Limb (tissue), 2 donors: ENCODE measurements at regions not wholly inside any gene's neighbourhood (a gene's known extent, or its start where the extent isn't known, plus 50 kb on each side); places are given as distances from the start of the nearest gene placed in this dataset.

ENCODE experiments used
- DNase-seq, 2 donors: peaks; one replicate each; pipeline ENCODE4 v3.0.0-alpha.2; 2016; ENCODE audit errors: extremely low spot score in 2 of 2

DNA sequence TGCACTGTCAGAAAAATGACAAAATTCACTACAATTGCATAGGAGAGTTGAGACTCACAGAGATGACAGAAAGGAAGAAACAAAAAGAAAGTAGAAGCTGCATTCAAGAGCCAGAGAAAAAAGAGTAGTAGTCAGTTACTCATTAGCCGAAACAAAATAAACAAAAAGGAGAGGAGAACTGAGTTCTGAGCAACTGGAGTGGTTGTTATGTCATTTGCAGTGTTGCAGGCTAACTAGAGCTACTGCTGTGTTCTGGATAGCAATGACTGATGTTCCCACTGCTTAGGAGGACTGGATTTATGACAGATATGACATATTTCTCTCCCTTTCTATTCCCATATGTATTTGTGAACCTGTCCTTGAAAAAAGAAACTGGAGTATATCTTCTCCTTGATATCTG is 482.6 kb downstream of the RFC3 start:
- no peak for DNase-seq

DNA sequence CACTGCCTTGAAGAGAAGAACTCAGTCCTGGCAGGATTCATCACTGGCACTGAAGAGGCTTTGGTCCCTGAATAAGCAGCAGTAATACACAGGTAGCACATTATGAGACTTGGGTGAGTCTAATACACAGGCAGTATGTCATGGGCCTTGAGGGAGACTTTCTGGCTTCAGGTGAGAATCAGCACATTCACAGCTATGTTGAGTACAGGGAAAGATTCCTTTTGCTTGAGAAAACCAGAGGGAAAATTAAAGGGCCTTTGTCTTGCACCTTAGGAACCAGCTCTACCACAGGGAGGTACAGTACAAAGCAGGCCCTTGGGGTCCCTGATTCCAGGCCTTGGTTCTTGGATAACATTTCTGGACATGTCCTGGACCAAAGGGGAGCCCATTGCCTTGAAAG is 484.6 kb downstream of the RFC3 start:
- DNase-seq: no peak

DNA sequence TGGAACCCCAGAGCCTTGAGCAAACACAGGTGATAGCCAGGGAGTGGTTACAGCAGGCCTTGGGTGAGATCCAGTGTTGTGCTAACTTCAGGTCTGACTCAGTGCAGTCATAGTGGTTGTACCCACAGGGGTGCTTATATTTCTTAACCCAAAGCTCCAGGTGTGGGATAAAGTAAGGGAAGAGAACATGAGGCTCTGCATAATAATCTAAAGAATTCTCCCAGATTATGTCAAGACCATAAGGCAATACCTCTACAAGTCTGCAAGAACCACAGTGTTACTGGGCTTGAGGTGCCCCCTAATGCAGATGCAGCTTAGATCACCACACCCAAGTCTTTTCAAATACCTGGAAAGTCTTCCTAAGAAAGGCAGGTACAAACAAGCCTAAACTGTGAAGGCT is 485.4 kb downstream of the RFC3 start:
- DNase-seq: no peak

DNA sequence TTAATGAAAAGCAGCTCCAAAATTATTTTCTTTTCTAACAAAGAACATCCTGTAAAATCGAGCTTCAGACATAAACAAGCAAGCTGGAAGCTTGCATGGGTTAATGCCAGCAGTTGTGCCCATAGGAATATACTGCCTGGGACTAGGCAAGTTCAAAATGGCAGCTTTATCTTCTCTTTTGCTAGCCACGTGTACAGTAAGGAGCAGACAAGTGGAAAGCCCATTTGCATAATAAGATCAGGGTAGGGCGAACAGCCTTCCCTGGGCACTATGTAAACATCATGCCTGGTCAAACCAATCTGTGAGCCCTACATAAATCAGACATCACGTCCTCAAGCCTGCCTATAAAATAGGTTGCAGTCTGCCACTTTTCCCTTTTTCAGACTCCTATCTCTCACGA is 489.7 kb downstream of the RFC3 start:
- no peak for DNase-seq

DNA sequence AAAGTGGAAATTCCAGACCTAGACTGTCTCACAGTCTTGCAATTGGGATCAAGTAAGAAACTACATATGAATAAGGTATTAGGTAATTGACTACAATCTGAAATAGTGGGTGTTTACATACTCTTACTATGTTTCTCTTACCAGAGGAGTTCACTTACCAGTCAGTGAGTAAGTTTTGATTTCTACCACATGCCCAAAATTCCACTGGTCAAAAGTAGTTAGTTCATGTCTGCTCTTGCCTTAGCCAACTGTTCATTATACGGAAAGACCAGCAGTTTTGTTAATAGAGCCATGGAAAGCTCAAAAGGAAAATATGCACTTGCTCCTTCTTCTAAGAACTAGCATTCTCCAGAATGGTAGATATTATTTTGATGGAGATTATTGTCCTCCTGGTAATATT is 490.8 kb downstream of the RFC3 start:
- no peak for DNase-seq

DNA sequence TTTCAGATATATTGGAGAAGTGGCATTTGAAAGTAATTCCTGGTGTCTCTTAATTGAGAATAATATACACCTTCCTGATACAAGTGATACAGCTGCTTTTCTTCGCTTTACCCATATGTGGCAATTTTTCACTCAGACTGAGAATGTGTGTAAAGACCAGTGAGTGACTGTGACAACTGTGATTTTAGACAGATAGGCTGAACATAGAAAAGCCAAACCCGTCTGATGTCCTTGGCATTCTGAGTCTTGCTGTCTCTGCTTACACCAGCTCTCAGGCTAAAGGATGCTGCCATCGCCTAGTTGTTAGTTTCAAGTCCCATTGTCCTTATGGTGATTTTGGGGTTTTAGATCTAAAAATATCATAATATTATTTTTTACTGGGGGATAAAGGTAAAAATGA is 492.6 kb downstream of the RFC3 start:
- DNase-seq: peak in 1 of 2 donors; percentile 46

- DNase-seq: no peak
These were observed 493.3 kb downstream of the RFC3 start for GRCh38 chr13:34311251-34311650.

- DNase-seq: no peak
These were observed 494.6 kb downstream of the RFC3 start for GRCh38 chr13:34312578-34312977.

GRCh38 chr13:34320084-34320483 is 502.1 kb downstream of the RFC3 start:
- no peak for DNase-seq

DNA sequence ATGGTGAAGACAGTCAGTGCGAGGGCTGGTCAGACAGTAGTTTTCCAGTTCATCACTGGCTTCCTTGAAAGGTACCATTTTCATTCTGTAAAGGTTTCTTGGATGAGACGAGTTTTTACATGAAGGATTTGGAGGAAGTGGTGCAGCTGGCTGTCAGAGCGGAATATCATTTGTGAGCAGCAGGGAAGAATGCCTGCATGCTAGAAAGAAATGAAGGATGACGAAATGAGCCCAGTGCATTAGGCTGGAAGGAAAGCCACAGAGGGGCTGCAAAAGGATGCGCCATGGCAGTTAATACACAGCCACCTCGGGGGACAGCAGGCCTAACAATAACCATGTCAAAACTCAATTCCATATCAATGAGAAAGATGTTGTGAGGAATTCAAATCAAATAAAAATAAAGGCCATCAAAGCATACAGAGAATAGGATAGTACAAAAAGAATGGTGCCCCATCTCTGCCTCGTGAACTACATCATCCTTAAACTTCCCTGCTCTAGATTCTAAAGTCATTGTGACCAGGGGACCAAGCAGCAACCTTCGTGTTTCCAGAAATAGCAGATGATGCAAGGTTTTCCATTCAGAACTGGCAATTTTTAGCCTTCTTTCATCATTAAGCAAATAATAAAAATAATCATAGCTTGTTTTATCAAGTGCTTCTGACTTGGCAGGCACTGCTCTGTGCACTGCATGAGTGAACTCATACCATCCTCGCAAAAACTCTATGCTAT is 504.2 kb downstream of the RFC3 start:
- no peak for DNase-seq

DNA sequence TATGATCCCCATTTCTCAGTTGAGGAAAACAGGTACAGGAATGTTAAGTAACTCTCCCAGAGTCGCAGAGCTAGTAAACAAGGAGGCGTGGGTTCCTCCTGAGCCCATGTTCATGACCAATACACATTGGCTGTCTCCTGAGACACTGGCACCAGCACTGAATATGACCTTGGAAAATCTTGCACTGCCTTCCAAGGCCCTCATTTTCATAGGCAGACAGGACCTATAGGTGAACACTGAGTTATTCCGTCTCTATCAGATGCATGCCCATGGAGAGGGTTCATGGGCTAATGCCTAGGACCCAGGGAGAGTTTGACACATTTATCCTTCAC is 504.8 kb downstream of the RFC3 start:
- DNase-seq: no peak

GRCh38 chr13:34335014-34336007 is 517.4 kb downstream of the RFC3 start:
- DNase-seq: peak in 1 of 2 donors; percentile 53

GRCh38 chr13:34338102-34338501 is 520.2 kb downstream of the RFC3 start:
- no peak for DNase-seq

DNA sequence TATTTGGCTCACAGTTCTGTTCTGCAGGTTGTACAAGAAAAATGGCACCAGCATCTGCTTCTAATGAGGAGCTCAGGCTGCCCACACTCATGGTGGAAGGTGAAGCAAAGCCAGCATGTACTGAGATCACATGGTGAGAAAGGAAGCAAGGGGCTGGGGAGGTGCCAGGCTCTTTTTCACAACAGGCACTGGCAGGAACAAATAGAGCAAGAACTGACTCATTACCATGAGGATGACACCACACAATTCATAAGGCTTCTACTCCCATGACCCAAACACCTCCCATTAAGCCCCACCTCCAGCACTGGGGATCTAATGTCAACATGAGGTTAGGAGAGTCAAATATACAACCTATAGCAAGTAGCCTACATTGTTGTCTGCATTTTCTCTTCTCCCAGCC is 522.6 kb downstream of the RFC3 start:
- DNase-seq: no peak

DNA sequence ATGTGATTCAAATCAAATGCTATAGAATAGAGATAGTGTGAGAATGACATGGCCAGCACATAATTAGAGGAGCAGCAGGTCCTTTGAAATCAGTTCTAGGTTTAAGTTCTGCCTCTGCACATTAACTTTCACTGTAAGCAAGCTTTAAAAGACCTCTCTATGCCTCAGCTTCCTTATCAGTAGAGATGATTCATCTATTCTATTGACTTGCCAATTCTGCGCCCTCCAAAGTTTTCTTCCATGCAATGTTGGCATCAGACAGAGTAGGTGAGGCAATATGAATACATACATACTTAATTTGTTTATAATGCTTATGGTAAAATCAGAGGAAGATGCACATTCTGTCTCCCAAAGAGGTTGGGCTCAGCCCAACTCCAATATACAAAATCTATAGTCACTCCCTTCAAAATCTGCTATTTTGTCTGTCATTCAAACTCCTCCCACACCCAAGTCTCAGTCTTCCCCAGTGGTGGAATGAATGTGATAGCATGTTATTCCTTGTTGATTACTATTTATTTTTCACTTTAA is 525.5 kb downstream of the RFC3 start:
- DNase-seq: no peak

DNA sequence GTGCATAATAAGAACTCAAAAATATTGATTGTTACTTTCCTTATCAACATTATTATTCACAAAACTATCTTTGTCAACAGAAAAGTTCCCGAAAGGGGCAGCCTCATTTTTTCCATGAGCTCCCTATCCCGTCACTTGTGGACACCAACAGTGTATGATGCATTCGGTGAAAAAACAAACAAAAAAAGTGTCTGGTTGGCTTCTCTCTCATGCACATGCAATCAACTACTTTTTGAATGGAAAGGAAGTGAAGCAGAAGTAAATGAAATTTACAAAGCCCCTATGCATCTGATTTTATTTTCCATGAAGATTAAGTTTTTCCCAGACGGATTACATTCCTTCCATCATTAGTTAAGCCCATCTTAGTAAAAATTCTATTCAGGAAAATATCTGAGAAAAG is 526.9 kb downstream of the RFC3 start:
- no peak for DNase-seq

- no peak for DNase-seq
These were observed 527.5 kb downstream of the RFC3 start for GRCh38 chr13:34345258-34345965.

DNA sequence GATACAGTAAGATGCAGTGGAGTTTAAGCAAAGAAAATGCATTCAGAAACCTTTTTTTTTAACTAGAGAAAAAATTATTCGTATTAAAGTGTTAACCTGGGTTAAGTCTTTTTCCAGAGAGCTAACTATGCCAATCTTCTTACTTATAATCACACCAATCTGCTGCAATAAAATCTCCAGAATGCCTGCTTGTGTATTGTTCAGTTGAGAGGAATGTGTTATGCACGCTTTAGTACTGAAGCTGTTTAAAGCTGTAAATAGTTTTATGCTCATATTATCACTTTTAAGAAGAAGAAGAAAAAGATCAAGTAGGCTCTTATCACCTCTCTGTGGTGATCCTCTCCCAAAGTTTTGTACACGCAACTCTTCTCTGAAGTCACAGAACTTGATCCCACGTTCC is 528.7 kb downstream of the RFC3 start:
- no peak for DNase-seq

DNA sequence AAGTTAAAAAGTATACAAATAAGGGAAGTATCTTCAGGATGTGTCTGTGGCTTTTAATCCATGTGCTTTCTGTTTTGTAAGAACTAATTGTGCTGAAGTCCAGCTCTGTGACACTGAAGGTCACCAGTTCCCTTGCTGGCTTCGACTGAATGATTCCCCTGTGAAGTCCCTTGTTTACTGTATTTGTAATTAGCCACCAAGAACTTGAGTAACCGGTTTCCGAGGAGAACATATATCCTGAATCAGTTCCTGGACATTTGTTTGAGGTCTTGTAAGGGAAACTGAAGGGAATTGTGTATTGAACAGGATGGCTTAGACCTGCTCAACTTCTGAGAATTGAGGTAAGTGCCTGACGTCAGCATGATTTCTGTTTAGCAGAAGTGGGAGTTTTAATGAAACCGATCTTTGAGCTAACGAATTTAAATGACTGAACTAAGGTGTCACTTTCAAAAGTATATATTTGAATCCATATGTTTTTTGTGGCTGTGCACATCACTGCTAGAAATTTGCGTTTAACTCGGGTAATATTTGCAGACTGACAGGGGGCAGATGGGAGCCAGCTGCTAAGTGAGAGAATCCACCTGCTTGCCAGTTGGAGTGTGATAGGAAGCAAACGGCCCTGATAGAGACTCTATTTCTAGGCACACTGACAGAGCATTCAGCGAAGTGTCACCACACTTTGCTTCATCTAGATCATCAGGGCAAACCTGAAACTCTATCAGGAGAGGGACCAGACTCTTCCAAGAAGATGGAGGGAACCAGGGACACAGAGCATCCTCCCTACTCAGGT is 530.0 kb downstream of the RFC3 start:
- no peak for DNase-seq

- DNase-seq: peak in 1 of 2 donors; percentile 39
These were observed 531.3 kb downstream of the RFC3 start for GRCh38 chr13:34349091-34349722.

- DNase-seq: no peak
These were observed 532.7 kb downstream of the RFC3 start for GRCh38 chr13:34350671-34351070.
